Limb (tissue), 2 donors: ENCODE measurements at regions not wholly inside any gene's neighbourhood (a gene's known extent, or its start where the extent isn't known, plus 50 kb on each side); places are given as distances from the start of the nearest gene placed in this dataset.

Experiments used
- DNase-seq, 2 donors: peaks; one replicate each; pipeline ENCODE4 v3.0.0-alpha.2; 2016; ENCODE audit errors: extremely low spot score in 2 of 2

DNA sequence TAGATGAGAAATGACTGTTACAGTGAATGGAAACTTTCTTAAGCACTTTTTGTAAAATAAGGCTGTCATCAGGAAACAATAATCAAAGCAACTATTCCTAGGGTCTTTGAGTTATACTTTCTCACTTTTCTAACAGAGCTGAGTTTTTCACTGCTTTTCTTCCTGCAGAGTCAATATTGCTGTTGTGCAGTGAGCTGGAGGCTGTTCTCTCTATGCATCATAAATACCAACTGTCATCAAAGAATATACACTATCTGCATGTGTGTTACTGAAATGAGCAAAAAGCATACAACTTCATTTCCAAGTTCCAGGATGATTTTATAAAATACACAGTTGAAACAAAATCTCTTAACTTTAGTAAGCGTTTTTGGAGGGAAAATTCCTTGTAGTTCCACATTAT, 110.4 kb upstream of the CPSF6 start:
- no peak for DNase-seq

DNA sequence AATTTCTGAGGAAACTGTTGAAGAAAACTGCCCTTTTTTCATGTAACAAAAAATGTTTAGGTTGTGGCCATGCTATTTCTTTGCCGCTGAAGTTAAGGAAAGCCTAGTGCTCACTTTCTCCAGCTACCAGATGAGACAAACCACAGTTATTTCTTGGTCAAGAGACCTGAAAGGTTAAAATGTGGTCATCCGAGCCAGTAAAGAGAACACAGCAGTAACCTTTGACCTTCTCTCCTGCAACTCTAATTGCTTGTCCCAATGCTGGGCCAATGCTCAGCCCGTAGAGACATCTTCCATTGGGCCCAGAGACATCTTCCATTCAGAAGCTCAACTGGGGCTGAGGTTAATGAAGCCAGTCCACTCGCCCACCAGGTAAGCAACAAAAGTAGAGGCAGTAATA, 109.8 kb upstream of the CPSF6 start:
- DNase-seq, result no peak

DNA sequence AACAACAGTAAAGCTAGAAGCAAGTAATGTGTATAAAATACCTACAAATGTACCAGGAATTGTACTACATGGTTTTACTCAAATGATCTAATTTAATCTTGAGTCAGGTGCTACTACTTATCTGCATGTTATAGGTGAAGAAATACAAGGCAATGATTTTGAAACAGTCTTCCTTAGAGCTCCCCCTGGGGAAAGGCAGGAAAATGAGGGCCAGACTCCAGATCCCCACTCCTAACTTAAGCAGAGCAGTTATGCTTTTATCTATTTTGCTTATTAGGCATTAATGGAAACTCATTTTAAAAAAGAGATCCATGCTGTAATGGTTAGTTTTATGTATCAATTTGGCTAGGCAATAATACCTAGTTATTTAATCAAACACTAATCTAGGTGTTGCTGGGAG, 109.3 kb upstream of the CPSF6 start:
- DNase-seq, result no peak

DNA sequence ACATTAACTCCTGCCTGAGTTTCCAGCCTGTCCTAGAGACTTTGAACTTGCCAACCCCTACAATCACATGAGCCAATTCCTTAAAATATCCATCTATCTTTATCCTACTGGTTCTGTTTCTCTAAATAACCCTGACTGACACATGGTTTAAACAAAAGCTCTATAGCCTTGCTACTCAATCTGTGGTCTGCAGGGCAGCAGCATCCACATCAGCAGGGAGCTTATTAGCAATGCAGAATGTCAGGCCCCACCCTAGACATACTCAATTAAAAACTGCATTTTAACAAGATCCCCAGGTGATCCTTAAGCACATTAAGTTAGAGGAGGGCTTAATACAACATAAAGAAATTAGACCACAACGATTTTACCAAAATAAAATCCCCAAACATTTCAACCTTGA, 108.3 kb upstream of the CPSF6 start:
- no peak for DNase-seq

DNA sequence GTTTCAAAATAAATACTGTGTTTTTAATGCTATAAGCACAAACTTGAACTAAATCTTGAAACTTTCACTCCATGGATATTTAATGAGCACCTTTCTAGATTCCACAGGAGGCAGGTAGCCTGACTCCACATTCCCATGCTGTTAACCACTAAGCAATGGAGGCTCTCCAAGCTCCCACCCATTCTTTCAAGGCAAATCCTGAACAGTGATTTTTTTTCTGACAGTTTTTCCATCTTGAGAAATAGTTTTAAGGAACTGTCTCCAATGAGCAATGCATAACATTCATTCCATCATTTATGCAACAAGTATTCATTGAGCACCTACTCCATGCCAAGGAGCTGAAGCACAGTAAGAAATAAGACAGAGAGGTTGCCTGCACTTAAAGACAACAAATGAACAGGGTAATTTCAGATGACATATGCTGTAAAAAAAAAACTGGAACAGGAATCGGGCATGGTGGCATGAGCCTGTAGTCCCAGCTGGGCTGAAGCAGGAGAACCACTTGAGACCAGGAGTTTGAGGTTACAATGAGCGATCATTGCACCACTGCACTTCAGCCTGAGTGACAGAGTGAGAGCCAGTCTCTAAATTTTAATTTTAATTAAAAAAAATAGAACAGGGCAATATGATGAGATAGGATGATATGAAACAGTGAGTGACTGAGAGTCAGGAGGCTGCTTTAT, 102.3 kb upstream of the CPSF6 start:
- no peak for DNase-seq

DNA sequence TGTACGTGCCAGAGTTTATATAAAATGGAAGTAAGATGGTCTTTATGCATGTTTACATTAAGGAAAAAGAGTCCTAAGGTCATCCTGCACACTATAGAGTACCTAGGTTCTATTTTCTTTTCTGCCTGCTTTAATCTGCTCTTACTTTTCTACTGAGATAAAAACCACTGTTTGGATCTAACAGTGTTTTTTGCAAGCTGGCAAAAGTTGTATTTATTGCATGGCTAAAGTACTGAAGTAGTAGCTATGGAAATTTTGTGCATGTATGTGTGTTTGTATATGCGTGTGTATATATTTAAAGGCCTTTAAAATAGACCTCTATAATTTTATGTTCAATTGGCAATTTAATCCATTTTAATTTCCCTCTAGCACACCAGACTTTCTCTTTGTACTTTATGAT, 98.3 kb upstream of the CPSF6 start:
- no peak for DNase-seq

DNA sequence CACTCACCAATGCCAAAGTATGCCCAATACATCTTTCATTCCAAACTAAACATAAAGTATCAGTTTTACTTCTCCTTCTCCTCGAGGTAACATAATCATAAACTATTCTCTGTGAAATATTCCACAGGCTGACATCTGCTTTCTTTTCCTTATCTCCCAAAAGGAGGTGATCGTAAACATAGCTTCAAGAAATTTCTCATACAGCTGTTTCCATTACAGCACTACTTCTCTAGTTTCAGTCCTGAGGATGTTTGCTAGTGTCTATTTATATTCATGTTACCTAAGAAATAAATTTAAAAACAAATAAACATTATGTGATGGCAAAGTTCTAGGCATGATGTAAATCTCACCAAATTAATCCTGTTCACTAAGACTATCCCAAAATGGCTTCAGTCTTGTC, 90.1 kb upstream of the CPSF6 start:
- peak in 1 of 2 donors; percentile 36 for DNase-seq

DNA sequence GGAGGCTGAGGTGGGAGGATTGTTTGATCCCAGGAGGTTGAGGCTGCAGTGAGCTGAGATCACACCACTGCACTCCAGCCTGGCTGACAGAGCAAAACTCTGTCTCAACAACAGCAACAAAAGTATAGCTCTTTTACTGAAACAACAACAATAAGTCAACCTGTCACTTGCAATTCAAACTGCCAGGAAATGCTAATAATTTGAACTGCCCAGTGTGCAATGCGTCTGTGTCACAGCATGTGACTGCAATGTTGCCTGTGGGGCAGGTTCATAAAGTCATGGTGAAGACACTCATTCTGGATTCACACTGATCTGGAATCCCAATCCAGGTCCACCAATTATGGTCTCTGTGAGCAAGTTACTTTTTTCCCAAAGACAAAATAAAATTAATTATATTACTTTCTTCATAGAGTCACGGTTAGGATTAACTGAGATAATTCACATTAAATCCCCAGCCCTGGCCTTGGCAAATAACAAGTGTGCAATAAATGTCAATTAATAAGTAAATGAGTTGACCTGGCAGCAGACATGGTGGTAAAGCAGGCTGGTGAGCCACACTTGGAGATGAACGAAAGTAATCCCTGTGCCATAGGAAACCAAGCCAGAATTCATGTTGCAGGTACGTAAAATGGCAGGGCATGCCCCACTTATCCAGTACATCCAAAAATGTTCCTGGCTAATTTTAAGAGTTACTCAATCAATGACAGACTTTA, 89.1 kb upstream of the CPSF6 start:
- no peak for DNase-seq

DNA sequence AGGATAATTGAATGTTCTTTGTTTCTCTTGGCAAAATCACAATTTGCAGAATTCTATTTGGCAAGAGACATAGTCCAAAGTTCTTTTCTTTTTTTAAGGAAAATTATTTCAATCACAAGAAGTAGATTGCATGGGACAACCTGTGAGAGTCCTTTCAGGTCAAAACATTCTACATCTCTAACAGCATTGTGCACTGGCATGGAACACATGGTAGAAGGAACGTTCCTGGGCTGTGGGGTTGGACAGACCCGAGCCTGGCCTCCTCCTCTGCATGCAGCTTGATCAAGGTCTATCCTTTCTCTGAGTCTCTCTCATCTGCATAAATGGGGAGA, 88.6 kb upstream of the CPSF6 start:
- no peak for DNase-seq

DNA sequence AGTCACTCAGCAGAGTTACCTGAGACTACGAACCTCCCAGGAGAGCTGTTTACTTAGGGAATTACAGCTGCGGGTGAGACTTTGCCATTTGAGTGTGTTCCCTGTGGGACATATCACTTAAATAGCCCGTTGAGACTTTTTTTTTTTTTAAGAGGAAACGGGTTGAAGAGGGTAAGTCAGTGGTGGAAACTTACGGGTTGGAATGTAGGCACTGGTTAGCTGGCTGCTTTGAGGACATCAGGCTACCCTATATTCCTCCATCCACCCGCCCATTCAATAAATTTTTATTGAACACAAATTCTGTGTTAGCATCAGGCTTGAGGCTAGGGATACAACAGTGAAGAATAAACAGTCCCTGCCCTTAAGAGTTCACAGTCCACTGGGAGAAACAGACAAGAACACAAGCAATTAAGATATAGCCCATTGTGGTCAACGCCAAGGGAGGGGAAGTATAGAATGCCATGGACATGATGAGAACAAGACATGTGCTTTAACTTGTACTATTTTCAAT, 88.1 kb upstream of the CPSF6 start:
- DNase-seq, result no peak

DNA sequence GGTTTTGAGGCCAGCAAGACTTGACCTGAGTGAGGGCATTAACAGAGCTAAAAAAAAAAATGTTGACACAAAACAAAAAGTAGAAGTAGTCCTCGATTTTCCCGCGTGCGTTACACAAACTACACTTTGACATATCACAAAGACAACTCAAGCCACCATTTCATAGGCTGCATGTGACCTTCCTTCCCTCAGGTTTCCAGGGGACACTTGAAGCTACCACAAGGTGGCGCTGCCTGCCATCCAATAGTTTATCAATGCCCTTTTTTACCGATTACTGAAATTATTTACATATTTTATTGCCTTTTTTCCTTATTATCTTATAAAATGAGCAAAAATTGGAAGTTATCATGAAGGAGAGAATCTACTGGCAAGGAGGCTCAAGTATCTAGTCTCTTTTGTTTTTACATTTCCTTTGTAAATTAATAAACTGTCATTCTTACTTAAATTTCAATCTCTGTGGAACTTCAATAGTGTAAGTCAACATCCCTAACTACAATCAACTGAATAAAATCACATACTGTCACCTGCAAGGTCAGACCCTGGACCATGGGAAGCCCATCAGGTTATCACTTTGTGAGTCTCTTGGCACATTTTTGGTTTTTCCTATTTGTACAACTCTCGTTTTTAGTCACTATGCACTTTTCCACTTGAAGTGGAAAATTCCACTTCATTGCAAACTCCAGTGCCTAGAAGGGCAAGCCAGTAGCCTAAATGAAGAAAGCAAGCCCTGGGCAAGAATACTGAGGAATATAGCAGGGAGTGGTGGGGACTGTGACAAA, 84.6 kb upstream of the CPSF6 start:
- peak; percentile 61 to 67 for DNase-seq

DNA sequence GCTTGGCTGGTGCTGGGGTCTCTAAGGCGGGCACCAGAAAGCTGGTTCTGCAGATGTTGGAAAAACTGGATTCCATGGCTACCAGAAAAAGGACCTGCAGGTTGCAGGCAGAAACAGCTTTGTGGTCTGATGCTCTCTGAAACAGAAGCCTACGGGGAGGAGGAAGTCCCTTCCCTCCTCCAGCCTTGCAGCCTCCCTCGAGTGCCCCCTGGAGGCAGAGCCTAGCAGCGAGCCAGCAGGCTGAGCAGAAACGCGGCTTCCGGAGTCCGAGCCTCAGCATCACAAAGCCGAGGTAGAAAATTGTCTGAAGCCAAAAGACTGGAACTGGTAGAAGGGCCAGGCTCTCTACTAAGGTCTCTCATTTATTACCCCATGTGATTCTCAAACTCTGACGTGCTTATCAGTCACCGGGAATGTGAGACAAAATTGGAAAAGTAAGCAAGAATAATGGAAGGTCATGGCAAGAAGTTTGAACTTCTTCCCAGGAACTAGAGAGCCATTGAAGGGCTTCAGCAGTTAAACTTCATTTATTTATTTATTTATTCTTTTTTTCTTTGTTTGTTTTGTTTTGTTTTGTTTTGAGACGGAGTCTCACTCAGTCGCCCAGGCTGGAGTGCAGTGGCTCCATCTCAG, 82.2 kb upstream of the CPSF6 start:
- peak; percentile 59 to 87 for DNase-seq

DNA sequence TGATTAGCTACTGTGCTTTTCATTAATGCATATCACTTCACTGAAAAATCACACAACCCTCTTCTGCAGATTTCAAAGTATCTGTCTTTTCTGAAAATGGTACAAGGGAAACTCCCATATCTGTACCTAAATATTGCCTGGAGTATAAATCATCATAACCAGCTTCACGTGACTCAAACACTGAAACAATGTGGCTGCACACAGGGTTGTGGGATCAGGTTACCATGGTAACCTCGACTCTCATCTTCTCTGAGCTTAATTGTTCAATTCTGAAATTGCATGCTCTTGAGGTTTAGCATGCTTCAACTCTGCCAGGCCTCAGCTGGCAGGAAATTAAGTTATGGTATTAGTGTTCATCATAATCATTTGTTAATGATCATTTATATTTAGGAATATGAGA, 77.5 kb upstream of the CPSF6 start:
- no peak for DNase-seq

DNA sequence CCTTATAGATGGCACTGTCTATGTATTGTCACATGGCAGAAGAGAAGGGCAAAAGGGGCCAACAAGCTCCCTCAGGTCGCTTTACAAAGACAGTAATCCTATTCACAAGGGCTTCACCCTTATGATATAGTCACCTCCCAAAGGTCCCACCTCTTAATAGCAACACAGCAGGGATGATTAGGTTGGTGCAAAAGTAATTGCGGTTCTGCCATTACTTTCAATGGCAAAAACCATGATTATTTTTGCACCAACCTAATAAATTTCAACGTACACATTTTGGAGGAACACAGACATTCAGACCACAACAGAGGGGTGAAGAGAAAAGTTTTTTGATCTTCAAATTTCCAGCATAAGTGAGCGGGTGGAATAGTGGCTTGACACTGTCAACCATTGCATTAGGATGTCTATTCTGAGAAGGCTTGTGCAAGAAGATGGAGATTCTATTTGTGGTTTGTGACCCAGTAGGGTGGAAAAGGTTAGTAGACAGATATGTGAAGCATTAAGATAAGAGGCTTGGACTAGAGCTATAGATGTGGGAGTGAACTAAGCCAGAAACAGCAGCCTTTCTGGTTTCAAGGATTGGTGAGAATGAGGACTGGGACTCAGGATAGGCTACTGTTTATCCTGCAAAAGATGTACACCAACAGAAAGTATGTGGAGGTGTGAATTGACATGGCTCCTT, 75.5 kb upstream of the CPSF6 start:
- DNase-seq, result no peak

DNA sequence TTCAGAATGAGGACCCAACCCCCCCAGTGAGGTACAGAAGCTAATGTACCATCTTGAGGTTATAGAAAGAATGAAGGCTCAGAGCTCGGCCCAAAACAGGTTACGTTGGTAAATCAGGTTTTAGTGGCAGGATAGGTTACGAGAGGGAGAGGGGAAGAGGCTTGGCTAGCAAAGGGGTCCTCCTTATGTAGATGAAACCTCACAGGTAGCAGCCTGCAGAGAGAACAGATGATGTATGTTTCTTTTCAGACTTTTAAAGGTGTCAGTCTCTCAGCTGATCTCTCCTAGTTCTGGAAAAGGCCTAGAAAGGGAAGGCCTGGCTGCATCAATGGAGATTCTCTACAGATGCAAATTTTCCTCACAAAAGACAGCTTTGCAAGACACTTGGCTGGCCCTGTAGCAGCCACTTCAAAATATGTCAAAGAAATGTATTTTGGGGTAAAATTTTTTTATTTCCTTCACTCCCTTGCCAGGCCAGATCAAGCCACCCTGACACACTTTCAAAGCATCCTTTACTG, 71.7 kb upstream of the CPSF6 start:
- no peak for DNase-seq

DNA sequence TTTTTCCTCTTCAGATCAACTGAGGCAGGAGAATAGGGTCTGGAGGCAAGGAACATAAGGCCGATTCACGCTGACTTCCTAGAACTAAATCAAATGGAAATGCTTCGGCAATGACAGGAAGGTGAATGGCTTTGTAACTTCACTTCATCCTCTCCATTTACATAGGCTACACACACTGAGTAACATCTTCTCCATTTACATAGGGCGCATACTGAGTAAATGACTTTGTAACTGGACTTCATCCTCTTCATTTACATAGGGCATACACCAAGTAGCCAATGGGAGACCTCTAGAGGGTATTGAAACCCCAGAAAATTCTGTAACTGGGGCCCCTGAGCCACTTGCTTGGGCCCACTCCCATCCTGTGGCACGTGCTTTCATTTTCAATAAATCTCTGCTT, 71.0 kb upstream of the CPSF6 start:
- no peak for DNase-seq

DNA sequence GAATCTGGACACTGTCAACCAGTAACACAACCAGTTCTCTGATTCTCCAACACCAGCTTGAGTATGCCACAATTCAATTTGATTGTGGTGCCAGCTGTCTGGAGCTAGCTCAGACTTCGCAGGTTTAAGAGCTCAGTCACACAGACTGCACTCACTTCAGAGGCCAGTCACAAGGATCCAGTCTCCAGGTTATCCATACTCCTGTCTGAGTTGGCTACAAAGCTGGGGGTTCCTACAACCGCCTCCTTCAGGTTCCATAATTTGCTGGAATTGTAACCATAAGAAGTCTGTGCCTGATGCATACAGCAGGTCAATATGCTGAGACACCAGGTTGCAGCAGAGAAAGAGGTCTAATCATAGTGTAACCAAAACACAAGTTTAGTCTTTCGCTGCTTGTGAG, 70.5 kb upstream of the CPSF6 start:
- DNase-seq, result no peak

DNA sequence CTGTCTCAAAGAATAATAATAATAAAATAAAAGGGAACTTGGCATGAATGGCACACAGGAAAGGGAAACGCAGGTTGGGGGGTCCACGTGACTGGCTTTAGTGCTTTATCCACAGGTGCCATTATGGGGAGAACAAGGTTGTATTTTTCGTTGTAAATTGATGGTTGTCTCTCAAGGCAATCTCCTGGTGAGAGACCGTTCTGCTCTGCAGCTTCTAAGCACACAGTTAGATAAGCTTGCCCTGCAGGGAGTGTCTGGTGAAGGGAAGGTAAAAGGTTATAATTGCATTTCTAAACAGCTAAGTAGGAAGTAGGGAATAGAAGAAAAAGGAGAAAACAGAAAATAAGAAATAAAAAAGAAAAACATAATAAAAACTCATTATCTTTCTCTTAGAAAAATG, 69.1 kb upstream of the CPSF6 start:
- DNase-seq, result no peak

DNA sequence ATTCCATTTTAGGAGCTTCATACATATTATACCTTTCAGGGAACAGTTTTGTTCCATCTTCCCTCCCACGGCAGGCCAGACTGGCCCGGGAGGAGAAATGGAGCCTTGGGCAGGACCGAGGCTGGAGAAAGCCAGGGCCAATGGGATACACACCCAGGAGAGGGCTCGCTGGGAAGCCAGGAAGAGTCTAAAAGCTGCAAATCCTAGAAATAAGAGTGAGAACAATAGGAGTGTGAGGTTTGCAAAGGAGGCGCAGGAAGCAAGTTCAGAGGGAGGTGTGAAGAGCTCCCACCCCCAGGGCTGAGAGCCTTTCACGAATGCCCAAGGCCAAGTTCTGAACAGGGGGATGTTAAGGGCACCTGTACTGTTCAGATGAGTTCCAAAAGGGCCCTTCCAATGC, 67.5 kb upstream of the CPSF6 start:
- DNase-seq, result no peak

DNA sequence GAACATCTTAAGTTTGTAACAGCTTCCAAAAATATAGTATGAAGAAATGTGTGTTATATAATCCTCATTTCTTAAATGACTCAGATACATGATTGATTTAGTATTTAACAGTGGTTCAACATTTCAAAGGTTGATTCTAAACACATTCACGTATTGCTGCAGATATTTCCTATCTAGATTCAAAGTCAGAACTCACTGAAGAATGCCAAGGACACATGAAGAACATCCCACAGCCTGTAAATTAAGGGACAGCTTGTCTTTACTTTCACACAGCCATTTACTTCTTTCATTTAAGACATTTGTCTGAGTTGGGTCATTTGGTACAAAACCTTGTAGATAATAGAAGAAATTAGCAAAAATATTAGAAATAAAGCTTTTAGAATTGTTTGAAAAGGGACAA, 66.9 kb upstream of the CPSF6 start:
- no peak for DNase-seq

DNA sequence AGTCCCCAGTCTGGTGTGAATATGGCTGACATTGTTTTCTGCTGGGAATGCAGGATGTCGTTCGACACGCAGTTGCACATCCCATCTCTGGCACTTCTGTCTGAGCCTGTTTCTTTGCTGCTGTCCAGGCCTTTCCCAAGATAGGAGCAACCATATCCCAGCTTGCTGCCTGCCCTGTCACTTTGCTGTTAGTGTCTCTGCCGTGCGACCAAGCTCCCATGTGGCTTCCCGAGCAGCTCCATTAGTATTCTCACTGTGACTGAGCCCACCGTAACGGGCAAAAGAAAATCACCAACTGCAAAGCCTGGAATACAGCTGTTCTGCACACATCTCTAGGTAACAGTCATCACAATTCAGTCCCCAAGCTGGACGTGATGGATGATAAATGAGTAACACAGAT, 66.0 kb upstream of the CPSF6 start:
- DNase-seq, result peak in 1 of 2 donors; percentile 44
